ENCODE measurements at regions not wholly inside any gene's neighbourhood (a gene's known extent, or its start where the extent isn't known, plus 50 kb on each side); places are given as distances from the start of the nearest gene placed in this dataset.

- DNase-seq (ENCODE audit: extremely low read depth, low read depth), result no peak
- TF ChIP-seq CTCF (IDR thresholded peaks at IDR 0.05; ENCODE audit: low read depth, low read length), result no peak
Measured at GRCh38 chr5:1963358-1963757, 80.6 kb upstream of the IRX4 start.

GRCh38 chr5:1962619-1963355 lies 80.1 kb upstream of the IRX4 start:
- DNase-seq (ENCODE audit: extremely low read depth, low read depth), result no peak
- TF ChIP-seq CTCF (IDR thresholded peaks at IDR 0.05; ENCODE audit: low read depth, low read length), result no peak

GRCh38 chr5:1961952-1962595 lies 79.3 kb upstream of the IRX4 start:
- no peak for TF ChIP-seq CTCF (IDR thresholded peaks at IDR 0.05; ENCODE audit: low read depth, low read length)
- no peak for DNase-seq (ENCODE audit: extremely low read depth, low read depth)

- DNase-seq (ENCODE audit: extremely low read depth, low read depth), result no peak
- TF ChIP-seq CTCF (IDR thresholded peaks at IDR 0.05; ENCODE audit: low read depth, low read length), result no peak
Measured at GRCh38 chr5:1961304-1961946, 78.7 kb upstream of the IRX4 start.

- DNase-seq (ENCODE audit: extremely low read depth, low read depth), result no peak
- no peak for TF ChIP-seq CTCF (IDR thresholded peaks at IDR 0.05; ENCODE audit: low read depth, low read length)
Measured at GRCh38 chr5:1960595-1961303, 78.0 kb upstream of the IRX4 start.

- TF ChIP-seq CTCF (IDR thresholded peaks at IDR 0.05; ENCODE audit: low read depth, low read length), result no peak
- DNase-seq (ENCODE audit: extremely low read depth, low read depth), result no peak
Measured at GRCh38 chr5:1959725-1960581, 77.2 kb upstream of the IRX4 start.

Measured in AG09319 (cell line).